PC-3 (cell line): ENCODE measurements at regions not wholly inside any gene's neighbourhood (a gene's known extent, or its start where the extent isn't known, plus 50 kb on each side); places are given as distances from the start of the nearest gene placed in this dataset.

Experiments
- ATAC-seq: fragments of 200-7000 bp; cut with Tn5 transposase; 2 replicates; pipeline ENCODE4 v1.9.1; 2020; ENCODE audit warnings: mild to moderate bottlenecking, moderate library complexity
- BruUV-seq: library from RNA; stranded (reverse); fragments of 400-500 nt; replicated peaks from 2 replicates; lab custom pipeline; 2021; lab: Mats Ljungman, UMichigan
- CTCF ChIA-PET: fragments of 300-600 bp; sonication (Branson Sonifier 250); formaldehyde crosslinking; loops from one replicate; lab custom pipeline; 2022; ENCODE audit warnings: antibody characterized with exemption; lab: Charles Lee
- POLR2A ChIA-PET: fragments of 300-600 bp; sonication (Branson Sonifier 250); formaldehyde crosslinking; loops from one replicate; lab custom pipeline; 2022; ENCODE audit warnings: antibody characterized with exemption; ENCODE audit not compliant: unreplicated experiment; lab: Charles Lee
- DNase-seq: peaks from one replicate; pipeline ENCODE4 v3.0.0-alpha.2; 2015
- H2AFZ ChIP-seq: fragments of 300-600 bp; sonication (generic); 2 replicates; pipeline ENCODE4 v1.6.0; 2016; ENCODE audit warnings: antibody characterized with exemption, low read length
- H3F3A ChIP-seq: fragments of 300-600 bp; sonication (generic); one replicate; pipeline ENCODE4 v1.6.0; 2017; ENCODE audit warnings: antibody characterized with exemption, low read length, control low read depth, mild to moderate bottlenecking; ENCODE audit not compliant: unreplicated experiment
- H3K27ac ChIP-seq: fragments of 300-600 bp; sonication (generic); 2 replicates; pipeline ENCODE4 v1.5.1; 2016; ENCODE audit warnings: mild to moderate bottlenecking, low read length
- H3K27me3 ChIP-seq: fragments of 300-600 bp; sonication (generic); 2 replicates; pipeline ENCODE4 v1.6.1; 2016; ENCODE audit warnings: low read length, mixed read lengths
- H3K36me3 ChIP-seq: fragments of 300-600 bp; sonication (generic); 2 replicates; pipeline ENCODE4 v1.6.1; 2016; ENCODE audit warnings: low read depth, mixed run types, low read length, mixed read lengths
- H3K4me1 ChIP-seq: fragments of 300-600 bp; sonication (generic); 2 replicates; pipeline ENCODE4 v1.5.1; 2016; ENCODE audit warnings: low read length; ENCODE audit not compliant: insufficient read depth
- H3K4me2 ChIP-seq: fragments of 300-600 bp; sonication (generic); 2 replicates; pipeline ENCODE4 v1.6.0; 2016; ENCODE audit warnings: low read length
- H3K4me3 ChIP-seq: fragments of 300-600 bp; sonication (generic); 2 replicates; pipeline ENCODE4 v1.5.1; 2016; ENCODE audit warnings: mild to moderate bottlenecking, low read length, mixed read lengths
- H3K79me2 ChIP-seq: fragments of 300-600 bp; sonication (generic); 2 replicates; pipeline ENCODE4 v1.6.1; 2017; ENCODE audit warnings: low read length, mixed read lengths
- H3K9ac ChIP-seq: fragments of 300-600 bp; sonication (generic); 2 replicates; pipeline ENCODE4 v1.6.0; 2016; ENCODE audit warnings: mild to moderate bottlenecking, low read length
- H3K9me2 ChIP-seq: fragments of 300-600 bp; sonication (generic); replicated peaks from 2 replicates; pipeline ENCODE4 v1.6.1; 2016; ENCODE audit warnings: mixed run types, low read length, mixed read lengths
- H3K9me3 ChIP-seq: fragments of 300-600 bp; sonication (generic); 2 replicates; pipeline ENCODE4 v1.6.1; 2016; ENCODE audit warnings: low read length, mixed read lengths
- H4K20me1 ChIP-seq: fragments of 300-600 bp; sonication (generic); 2 replicates; pipeline ENCODE4 v1.6.1; 2016; ENCODE audit warnings: low read length, mixed read lengths
- EZH2 ChIP-seq: fragments of 300-600 bp; sonication (generic); IDR thresholded peaks from one replicate; pipeline ENCODE4 v1.6.1; 2017; ENCODE audit warnings: antibody characterized with exemption, mild to moderate bottlenecking, low read length; ENCODE audit not compliant: unreplicated experiment
- EZH2phosphoT487 ChIP-seq: fragments of 300-600 bp; sonication (generic); IDR thresholded peaks from 2 replicates; pipeline ENCODE4 v1.6.1; 2018; ENCODE audit warnings: mild to moderate bottlenecking, antibody characterized with exemption, low read length, borderline replicate concordance
- intact Hi-C: fragments of 100-400 bp; cut with micrococcal nuclease; formaldehyde crosslinking; loops from 2 replicates; pipeline ENCODE4 v1.9.0; 2023
- TF ChIP-seq, protein P1 (sequence below): fragments of 300-600 bp; sonication (generic); conservative IDR thresholded peaks from 2 replicates; pipeline ENCODE4 v1.5.1; 2017; ENCODE audit warnings: antibody characterized with exemption, low read depth, mild to moderate bottlenecking, low read length

DNA sequence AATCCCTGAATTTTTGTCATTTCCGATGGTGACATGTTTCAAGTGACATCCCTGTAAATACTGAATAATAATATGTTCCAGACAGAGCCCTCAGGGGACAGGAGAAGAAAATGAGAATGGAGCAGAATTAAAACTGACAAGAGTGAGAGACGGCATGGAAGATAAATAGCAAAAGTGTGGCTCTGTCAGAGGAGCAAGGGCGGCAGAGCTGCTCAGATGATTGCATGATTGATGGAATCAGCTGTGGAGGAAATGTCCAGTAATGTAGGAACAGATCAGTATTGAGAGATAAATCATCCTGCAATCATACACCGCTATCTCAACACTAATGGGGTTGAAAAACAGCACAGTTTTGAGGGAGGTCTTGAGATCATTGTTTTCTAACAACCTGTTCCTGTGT lies 350.3 kb downstream of the STIM2 start:
- TF ChIP-seq, protein P1, sequence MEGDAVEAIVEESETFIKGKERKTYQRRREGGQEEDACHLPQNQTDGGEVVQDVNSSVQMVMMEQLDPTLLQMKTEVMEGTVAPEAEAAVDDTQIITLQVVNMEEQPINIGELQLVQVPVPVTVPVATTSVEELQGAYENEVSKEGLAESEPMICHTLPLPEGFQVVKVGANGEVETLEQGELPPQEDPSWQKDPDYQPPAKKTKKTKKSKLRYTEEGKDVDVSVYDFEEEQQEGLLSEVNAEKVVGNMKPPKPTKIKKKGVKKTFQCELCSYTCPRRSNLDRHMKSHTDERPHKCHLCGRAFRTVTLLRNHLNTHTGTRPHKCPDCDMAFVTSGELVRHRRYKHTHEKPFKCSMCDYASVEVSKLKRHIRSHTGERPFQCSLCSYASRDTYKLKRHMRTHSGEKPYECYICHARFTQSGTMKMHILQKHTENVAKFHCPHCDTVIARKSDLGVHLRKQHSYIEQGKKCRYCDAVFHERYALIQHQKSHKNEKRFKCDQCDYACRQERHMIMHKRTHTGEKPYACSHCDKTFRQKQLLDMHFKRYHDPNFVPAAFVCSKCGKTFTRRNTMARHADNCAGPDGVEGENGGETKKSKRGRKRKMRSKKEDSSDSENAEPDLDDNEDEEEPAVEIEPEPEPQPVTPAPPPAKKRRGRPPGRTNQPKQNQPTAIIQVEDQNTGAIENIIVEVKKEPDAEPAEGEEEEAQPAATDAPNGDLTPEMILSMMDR, result no peak
- TF ChIP-seq EZH2, result no peak
- POLR2A ChIA-PET, result no interaction called here
- Histone ChIP-seq H3K36me3 (no peaks in the 10 kb centered on the region), H3K79me2 (no peaks in the 10 kb centered on the region), H3K4me1 (peaks cover under 1% of the 10 kb centered on the region; the same call in 1 of the 2 replicates), H3K9ac (no peak overlapping the region), H3K9me3 (no peaks in the 10 kb centered on the region), H3K4me3 (no peak overlapping the region), H3K27me3 (no peaks in the 10 kb centered on the region), H3K27ac (no peak overlapping the region), H3K9me2 (no peaks in the 10 kb centered on the region), H3F3A (no peaks in the 10 kb centered on the region), H2AFZ (no peak overlapping the region), H3K4me2 (no peak overlapping the region), H4K20me1 (no peaks in the 10 kb centered on the region)
- BruUV-seq, result no TSS peak
- DNase-seq, result no peak
- ATAC-seq, result no peak
- CTCF ChIA-PET, result no interaction called here
- intact Hi-C loops, result no loop called here

DNA sequence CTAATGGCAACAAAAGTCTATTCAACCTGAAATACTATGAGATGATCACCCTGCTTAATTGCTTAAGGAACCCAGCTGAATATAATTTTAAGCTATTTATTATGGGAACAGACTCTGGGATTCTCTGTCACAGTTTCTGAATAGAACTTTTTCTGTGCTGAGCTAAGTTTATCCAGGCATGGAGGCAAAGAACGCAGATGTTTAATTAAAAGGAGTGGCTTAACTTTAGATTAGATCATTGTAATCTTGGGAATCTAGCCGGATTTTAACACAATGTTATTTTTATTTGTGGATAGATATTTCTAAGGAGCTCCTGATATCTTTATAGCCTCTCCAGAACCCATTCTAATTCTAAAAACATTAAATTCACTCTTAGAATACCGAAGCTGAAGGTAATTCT lies 353.4 kb downstream of the STIM2 start:
- Histone ChIP-seq H3K27ac (no peak overlapping the region), H2AFZ (no peak overlapping the region), H3F3A (no peaks in the 10 kb centered on the region), H3K9me3 (no peaks in the 10 kb centered on the region), H3K4me1 (peaks cover 26% of the 10 kb centered on the region), H3K9ac (no peak overlapping the region), H3K4me3 (no peak overlapping the region), H3K4me2 (no peak overlapping the region), H3K36me3 (no peaks in the 10 kb centered on the region), H3K9me2 (no peaks in the 10 kb centered on the region), H3K27me3 (no peaks in the 10 kb centered on the region), H4K20me1 (no peaks in the 10 kb centered on the region), H3K79me2 (no peaks in the 10 kb centered on the region)
- ChIA-PET CTCF (no interaction called here), POLR2A (no interaction called here)
- DNase-seq (no peak), ATAC-seq (no peak)
- no TSS peak for BruUV-seq
- TF ChIP-seq, protein P1, result no peak
- TF ChIP-seq EZH2phosphoT487 (no peak), EZH2 (no peak)
- intact Hi-C loops, result no loop called here

DNA sequence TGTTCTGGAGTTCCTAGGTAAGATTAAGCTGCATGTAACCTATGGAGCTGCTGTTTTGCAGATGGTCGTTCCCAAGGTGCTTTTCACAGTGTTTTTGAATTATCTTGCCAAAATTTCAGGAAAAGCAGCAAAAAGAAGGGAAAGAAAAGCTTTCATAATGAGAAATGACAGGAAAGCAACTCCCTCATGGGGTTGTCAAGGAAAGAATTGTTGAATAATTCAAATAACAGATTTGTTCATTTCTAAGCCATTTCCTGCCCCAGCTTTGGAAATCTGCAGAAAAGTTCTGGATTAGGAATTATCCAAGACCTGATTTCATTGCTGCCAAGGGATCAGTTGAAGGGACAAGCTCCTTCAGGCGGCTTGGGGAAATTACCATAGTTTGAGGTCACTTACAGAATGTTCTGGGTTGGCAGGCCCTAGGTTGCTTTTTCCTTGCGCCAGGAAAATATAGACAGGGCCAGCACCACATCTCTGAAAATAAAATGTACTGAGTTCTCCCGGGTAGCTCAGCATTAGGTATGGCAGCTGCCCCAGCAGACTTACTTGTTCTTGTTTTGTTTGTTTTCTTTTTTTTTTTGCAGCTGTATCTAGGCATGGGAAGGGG lies 354.7 kb downstream of the STIM2 start:
- ATAC-seq (no peak), DNase-seq (no peak)
- Histone ChIP-seq H3K9ac (no peak overlapping the region), H3K36me3 (no peaks in the 10 kb centered on the region), H3K27ac (no peak overlapping the region), H3K4me3 (no peak overlapping the region), H3K9me2 (no peaks in the 10 kb centered on the region), H3K79me2 (no peaks in the 10 kb centered on the region), H3K4me1 (peaks cover 29% of the 10 kb centered on the region), H3K9me3 (no peaks in the 10 kb centered on the region), H3K27me3 (no peaks in the 10 kb centered on the region), H3F3A (no peaks in the 10 kb centered on the region), H3K4me2 (no peak overlapping the region), H4K20me1 (no peaks in the 10 kb centered on the region), H2AFZ (no peak overlapping the region)
- TF ChIP-seq EZH2phosphoT487, result no peak
- TF ChIP-seq, protein P1, result no peak
- TF ChIP-seq EZH2, result no peak
- no TSS peak for BruUV-seq
- POLR2A ChIA-PET, result no interaction called here
- CTCF ChIA-PET, result no interaction called here
- intact Hi-C loops, result no loop called here
